Tibial nerve (tissue), 4 donors: ENCODE measurements at regions not wholly inside any gene's neighbourhood (a gene's known extent, or its start where the extent isn't known, plus 50 kb on each side); places are given as distances from the start of the nearest gene placed in this dataset.

Source experiments
- EP300 ChIP-seq, 2 donors: sonication (generic); formaldehyde crosslinking; IDR thresholded peaks; one replicate each; pipeline ENCODE4 v1.6.1; 2017; ENCODE audit warnings: antibody characterized with exemption in 2 of 2, mild to moderate bottlenecking in 1 of 2
- TF ChIP-seq, protein P1 (sequence below), 5 experiments: fragments of 200-600 bp in 3 of 5; fragments of 450-650 bp in 2 of 5; sonication (generic) in 3 of 5; IDR thresholded peaks; one replicate each; pipeline ENCODE4 v1.5.1; 2016 to 2019; ENCODE audit warnings: antibody characterized with exemption in 5 of 5, mild to moderate bottlenecking in 3 of 5, moderate library complexity in 2 of 5

DNA sequence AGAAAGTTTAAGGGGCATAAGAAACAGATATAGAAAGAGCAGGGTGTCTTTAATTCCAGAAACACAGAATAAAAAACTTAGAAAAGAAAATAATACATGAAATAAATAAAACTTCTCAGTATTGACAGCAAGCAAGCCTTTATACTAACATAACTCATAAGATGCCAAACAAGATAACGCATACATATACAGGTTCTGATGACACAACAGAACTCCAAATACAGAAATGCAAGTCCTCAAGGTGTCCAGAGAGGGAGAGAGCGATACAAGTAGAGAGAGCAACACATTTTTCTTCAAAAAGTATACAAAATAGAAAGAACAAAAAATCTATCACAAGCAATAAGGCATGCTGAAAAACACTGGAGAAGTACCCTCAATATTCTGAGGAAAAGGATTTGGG lies 314.6 kb upstream of the POM121L12 start:
- no peak for TF ChIP-seq EP300 (IDR thresholded peaks at IDR 0.05)
- TF ChIP-seq, protein P1, sequence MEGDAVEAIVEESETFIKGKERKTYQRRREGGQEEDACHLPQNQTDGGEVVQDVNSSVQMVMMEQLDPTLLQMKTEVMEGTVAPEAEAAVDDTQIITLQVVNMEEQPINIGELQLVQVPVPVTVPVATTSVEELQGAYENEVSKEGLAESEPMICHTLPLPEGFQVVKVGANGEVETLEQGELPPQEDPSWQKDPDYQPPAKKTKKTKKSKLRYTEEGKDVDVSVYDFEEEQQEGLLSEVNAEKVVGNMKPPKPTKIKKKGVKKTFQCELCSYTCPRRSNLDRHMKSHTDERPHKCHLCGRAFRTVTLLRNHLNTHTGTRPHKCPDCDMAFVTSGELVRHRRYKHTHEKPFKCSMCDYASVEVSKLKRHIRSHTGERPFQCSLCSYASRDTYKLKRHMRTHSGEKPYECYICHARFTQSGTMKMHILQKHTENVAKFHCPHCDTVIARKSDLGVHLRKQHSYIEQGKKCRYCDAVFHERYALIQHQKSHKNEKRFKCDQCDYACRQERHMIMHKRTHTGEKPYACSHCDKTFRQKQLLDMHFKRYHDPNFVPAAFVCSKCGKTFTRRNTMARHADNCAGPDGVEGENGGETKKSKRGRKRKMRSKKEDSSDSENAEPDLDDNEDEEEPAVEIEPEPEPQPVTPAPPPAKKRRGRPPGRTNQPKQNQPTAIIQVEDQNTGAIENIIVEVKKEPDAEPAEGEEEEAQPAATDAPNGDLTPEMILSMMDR (IDR thresholded peaks at IDR 0.05), result no peak
